HG03354 (cell line): ENCODE measurements at regions not wholly inside any gene's neighbourhood (a gene's known extent, or its start where the extent isn't known, plus 50 kb on each side); places are given as distances from the start of the nearest gene placed in this dataset.
"Not testable (repeated sequence)": the region's sequence is repeated elsewhere in the genome, so short reads cannot be mapped to it uniquely, and the experiment has no call there.

Experiments
- ATAC-seq: cut with Tn5 transposase; IDR thresholded peaks from one replicate; pipeline ENCODE4 v1.9.1; 2021; ENCODE audit warnings: mild to moderate bottlenecking; ENCODE audit not compliant: unreplicated experiment, poor library complexity, severe bottlenecking

DNA sequence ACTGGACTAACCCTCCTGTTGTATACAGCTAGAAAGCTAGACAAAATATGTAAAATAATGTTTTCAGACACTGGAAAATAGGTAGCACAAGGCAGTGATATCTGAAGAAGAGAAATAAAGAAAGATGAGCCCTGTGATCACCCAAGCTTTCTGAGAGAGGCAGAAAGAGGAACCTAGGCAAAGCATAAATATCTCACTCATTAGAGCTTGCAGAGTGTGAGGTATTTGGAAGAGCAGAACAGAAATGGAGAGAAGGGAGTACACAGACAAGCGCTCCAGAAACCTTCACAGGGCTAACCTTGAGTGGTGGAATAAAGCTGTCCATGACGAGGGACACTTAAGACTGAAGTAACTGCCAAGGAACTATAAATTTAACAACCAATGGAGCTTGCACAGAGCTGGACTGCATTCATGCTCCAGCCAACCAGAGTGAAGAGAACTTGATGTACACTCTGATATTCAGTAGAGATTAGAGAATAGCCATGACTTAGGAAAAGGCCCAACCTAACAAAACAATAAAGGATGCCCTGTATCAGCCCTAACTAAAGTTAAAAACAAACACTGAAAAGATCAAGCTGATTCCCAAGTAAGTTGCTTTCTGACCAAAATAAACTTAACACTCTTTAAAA, 280.9 kb upstream of the STXBP5 start:
- ATAC-seq = no peak

DNA sequence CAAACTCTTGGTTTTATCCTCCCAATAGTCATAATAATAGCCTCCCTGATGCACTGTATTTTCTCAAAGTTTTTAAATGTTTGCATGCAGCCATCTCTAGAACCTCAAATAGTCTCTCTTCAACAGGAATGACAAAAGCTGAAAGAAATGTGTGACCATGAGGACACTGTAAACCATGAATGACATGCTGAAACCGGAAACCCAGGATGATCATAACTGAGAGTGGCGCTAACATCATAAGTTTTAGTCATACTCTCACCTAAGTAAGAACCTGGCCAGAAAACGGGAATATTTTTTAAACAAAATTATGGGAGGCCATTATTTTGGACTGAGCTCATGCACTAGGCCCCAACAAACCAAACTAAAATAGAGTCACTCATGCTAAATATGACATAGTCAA, 278.4 kb upstream of the STXBP5 start:
- no peak for ATAC-seq

DNA sequence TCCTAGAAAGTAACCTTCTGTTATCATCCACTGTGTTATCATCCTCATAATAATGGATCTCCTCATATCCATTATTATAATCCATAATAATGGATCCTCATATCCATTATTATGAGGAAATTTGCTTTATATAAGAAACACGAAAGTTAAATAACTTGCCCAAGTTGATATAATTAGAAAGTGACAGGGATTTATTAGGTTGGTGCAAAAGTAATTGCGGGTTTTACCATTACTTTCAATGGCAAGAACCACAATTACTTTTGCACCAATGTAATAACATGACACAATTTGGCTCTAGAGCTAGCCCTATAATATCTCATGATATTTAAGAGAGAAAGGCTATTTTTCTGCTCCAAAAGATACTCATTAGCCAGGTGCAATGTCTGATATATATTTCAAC, 275.7 kb upstream of the STXBP5 start:
- no peak for ATAC-seq

DNA sequence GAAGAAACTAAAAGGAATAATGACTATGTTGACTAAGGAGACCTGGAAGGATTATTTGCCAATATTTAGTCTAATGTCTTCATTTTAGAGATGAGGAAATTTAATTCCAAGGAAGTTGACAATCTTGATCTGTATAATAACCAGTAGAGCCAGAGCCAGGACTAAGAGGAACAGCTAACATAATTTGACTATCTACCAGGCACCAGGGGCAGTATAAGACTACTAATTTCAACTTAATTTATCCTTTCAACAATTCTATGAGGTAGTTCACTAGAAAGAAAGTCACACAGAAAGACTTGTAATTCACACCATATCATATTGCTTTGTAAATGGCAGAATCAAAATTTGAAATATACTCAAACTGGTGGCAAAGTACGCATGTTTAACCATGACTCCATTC, 273.0 kb upstream of the STXBP5 start:
- ATAC-seq = no peak

DNA sequence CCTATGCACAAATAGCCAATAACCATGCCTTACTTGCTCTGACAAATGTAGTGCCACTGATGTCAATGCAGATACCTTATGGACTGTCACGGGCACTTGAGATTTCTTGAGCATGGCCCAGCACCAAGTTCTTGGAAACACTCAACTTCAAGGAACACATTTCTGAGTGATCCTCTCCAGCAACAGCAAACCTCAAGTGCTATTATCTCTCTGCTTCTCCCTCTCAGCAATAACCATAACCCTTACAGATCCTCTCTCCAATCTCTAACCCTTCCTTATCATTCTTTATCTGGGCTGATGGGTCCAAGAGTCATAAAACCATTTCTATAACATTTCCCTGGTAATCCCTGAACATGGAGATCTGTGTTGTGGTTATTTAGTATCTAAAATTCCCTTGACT, 266.9 kb upstream of the STXBP5 start:
- no peak for ATAC-seq

DNA sequence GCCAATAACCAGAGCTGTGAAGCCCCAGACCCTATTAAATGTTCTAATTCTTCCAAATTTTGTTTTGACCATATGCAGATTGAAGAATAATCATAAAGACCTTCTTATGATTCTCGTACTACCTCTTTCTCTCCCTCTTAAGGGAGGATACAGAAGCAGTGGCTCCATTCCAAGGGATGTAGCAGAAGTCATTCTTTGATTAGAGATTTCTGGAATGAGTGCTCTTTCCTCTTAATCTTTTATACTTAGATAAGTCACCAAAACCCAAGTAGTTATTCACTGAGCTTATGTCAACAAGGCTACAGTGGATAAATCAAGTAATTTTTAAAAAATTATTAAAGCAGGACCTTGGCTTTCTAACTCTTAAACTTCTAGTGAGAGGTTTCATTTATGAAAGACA, 266.0 kb upstream of the STXBP5 start:
- no peak for ATAC-seq

DNA sequence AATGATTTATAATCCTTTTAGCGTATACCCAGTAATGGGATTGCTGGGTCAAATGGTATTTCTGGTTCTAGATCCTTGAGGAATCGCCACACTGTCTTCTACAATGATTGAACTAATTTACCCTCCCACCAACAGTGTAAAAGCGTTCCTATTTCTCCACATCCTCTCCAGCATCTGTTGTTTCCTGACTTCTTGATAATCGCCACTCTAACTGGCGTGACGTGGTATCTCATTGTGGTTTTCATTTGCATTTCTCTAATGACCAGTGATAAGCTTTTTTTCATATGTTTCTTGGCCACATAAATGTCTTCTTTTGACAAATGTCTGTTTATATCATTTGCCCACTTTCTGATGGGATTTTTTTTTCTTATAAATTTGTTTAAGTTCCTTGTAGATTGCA, 264.8 kb upstream of the STXBP5 start:
- not testable (repeated sequence) for ATAC-seq

DNA sequence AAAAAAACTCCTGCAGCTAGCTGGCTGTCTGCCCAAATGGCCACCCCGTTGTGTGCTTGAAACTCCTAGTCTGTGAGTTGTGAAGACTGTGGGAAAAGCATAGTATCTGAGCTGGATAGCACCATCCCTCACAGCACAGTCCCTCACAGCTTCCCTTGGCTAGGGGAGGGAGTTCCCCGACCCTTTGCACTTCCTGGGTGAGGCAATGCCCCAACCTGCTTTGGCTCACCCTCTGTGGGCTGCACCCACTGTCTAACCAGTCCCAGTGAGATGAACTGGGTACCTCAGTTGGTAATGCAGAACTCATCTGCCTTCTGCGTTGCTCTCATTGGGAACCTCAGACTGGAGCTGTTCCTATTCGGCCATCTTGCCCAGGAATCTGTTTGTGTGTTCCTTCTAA, 260.6 kb upstream of the STXBP5 start:
- no peak for ATAC-seq

DNA sequence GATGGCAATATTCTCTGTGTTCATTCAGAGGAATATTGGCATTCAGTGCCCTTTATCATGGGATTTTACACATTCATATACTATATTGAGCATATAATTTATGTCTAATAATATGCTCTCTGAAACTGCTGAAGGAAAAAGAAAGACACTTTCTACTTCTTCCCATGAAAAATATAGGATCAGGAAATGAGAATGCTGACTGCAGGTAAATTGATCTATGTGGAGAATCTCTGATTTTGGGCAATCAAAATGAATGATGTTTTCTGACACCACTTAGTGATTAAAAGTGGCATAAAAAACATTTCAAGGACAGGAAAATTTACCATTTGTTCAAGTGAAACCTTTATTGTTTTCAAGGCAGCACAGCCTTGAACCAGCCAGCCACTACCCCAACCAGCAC, 260.1 kb upstream of the STXBP5 start:
- ATAC-seq = no peak

DNA sequence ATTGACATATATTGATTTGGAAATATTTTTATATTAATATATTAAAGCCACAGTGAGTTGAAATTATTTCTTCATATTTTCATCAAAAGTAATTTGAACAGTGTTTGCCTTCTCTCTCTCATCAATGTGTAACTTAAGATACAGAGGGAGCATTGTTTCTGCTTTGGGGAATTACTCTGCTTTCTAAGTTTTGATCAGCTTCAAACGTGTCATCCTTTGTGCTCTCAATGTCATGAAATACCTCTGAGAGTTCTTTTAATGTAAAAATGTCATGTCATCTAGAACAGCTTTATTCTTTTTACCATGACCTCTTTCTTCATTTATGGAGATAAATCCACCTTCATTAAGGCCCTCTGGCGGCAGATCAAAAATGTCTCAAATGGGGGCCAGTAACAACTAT, 259.4 kb upstream of the STXBP5 start:
- ATAC-seq = no peak

DNA sequence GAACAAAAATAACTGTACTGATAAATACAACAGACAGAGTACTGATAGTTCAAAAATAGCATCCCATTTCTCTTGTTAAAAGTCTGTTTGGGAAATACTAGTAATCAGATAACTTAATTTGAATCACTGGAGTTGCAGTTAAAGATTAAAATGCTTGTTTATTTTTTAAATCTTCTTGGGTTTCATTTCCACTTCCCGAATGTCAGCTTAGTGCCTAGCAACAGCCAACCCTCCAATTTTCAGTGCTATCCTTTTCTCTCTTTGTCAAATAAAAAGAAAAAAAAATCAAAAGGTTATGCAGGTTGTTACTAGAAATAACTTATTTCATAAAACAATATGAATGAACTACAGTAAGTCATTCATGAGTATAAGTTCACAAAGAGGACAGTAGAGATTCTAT, 257.7 kb upstream of the STXBP5 start:
- ATAC-seq = peak; percentile 50

DNA sequence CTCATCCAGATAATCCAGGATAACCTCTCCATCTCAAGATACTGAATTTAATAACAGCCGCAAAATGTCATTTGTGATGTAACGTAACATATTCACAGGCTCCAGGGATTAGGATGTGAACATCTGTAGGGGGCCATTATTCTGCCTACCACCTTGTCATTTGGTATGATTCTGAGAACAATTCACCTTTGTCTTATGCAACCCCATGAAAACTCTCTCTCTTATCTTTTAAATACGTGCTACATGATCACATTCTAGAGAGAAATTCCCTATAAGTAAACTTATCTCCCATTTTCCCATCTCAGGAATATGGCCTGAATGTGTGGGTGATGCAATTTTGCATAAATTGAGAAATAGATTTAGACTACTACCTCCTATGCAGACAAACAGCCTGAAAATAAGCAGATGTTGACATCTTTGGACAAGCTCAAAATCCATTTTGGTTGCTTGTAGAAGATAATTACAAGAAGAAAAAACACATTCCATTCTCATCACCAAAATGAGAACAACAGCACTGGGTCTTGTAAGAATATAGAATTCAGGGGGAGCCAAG, 255.4 kb upstream of the STXBP5 start:
- no peak for ATAC-seq

DNA sequence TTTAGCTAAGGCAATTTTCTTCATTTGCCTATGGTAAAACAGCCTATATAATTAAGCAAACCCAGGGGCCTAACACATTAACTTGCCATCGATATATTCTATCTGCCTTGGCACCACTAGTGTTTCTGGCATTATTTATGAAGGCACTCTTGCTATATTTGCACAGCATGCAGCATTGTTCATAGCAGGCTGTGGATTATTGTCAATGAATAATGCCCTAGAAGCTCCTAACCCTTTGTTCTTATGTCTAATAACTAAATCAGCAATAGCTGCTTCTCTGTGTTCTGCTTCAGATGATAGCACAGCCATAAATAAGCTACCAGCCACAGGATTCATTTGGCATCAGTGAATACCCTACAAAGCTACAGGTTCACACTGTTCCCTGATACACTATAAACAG, 254.8 kb upstream of the STXBP5 start:
- ATAC-seq = no peak

DNA sequence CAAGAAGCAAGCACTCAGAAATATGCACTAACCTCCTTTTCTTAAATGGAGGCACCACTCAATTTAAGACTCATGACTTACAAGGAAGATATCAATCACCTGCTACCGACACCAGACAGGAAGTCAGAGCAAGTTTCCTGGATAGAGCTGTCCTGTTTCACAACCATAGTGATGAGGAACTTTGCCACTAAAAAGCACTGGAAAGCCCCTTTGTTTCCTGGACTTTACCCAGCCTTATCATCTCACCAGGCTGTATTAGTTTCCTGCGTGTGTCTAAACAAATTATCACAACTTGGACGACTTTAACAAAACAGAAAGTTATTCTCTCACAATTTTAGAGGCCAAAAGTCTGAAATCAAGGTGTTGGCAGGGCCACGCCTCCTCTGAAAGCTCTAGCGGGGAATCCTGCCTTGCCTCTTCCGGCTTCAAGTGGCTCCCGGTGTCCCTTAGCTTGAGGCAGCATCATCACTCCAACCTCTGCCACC, 253.8 kb upstream of the STXBP5 start:
- ATAC-seq = no peak

DNA sequence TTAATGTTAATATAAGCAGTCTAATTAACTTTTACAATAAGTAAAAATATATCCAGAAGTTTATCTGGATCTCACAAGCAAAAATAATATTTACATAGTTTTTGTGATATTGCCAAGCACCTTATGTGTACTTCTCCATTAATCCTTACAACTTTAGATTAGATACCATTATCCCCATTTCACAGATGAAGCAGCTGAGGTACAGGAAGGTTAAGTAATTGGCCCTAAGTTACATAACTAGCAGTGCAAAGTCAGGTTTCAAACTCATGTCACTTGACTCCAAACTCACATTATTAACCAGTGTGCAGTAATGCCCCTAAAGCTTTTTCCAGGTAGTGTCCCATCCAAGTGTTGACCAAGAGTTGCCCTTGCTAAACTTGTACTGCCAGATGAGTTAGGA, 248.6 kb upstream of the STXBP5 start:
- ATAC-seq = no peak

DNA sequence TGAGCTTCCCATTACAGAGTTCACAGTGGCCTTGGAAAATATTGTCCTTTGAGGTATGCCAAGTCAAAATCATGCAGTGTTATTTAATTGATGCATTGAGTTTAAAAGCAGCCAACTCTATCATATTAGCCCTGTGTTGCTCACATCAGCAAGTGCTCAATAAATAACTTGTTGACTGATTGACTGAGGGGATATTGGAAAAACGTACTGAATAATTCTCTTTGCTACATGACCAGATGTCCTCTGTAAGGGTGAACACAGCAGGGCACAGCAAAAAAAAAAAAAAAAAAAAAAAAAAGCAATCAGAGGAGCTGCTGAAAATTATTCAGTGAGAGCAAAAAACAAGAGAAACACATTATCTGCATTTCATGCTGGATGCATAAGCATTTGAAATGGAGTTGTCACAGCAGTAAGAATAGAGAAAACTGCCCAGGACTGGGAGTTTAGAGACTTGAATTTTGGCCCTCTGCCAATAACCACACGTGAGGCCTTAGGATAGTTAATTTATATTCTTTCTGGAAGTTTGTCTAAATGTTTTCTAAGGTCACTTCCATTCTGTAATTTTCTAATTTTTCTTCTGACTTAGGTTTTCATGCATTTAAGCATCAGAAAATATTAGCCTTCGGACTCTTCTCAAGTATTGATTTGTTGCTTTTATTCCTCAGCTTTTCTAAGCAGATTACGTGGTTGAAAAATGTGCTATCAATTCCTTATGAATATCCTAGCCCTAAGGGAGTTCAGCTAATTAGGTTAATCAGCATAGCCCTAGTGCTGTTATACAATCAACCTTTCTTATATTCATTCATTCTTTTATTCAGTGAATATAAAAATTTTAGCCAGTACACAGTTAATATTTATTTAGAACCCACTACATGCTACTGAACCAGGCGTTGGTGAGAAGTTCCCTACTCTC, 246.8 kb upstream of the STXBP5 start:
- no peak for ATAC-seq

DNA sequence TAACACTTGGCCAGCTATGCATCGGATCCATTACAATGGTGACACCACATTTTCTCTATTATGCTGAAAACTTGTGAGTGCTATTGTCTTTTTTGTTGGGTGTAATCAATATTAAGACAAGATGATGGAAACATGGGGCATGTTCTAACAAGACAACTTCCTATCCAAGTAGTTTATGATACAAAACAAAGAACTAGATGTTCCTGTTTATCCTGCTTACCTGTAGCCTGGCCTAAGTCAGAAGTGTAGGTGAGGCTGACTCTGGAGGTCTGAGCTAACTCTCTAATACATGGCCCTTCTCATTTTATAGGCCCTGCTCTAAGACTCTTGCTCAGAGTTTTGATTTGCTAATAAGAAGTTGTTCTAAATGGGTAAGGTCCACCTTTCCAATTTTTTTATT, 242.4 kb upstream of the STXBP5 start:
- no peak for ATAC-seq

DNA sequence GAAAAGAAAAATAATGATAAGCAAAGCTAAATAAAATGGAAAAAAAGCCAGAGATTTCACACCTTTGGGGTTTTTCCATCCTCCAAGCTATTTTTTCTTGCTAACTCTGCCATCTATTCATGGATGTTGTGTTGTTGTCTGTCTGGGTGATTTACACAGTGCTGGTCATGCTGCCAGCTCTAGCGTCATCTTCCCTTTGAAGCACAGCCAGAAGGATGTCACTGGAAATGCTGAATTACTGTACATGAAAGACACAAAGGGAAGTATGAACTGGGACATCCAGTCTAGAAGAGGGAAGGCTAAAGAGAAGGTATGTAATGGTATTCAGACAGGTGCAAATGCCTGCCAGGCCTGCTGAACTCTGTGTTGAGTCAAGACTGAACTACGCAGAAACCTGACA, 241.9 kb upstream of the STXBP5 start:
- ATAC-seq = no peak

DNA sequence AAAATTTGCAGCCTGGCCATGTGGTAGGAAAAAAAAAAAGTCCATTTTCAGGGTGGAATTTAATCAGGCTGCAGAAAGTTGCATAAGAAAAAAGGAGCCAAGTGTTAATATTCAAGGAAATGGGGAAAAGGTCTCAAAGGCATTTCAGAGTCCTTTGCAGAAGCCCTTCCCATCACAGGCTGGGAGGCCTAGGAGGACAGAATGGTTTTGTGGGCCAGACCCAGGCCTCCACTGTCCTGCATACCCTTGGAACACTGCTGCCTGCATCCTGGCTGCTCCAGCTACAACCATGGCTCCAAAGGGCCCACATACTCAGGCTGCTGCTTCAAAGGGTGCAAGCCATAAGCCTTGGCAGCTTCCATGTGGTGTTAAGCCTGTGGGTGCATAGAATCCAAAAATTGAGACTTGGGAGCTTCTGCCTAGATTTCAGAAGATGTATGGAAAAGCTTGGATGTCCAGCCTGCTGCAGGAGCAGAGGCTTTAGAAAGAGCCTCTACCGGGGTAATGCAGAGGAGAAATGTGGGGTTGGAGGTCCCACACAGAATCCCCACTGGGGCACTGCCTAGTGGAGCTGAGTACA, 239.0 kb upstream of the STXBP5 start:
- no peak for ATAC-seq

DNA sequence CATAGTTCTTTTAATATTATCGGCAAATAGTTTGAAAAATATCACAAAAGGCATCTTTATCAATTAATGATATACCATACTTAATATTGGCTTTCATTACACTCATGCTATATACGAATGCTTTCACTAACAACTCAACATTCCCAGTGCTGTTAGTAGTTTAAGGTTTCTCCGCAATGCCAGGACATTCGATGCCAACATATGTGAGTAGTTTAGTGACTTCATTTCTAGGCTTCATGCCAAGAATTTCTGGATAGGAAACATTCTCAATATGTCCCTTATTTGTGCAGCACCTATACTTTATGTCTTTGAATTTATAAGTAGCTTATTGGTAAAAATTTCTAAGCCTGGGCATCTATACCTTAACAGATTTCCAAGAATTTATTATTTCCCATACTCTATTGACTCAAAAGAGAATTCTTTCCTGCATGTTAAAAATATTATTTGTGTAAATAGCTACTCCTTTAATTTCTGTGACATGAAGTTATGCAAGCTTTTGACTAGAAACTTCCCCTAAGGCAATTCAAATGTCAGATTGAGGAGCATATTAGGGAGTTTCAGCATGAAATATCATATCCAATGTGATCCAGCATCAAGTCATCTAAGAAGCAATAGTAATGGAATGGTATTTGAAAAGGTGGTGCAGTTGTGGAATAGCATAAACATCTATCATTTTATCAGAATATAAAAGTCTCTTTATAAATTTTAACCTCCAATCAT, 236.0 kb upstream of the STXBP5 start:
- ATAC-seq = no peak
